WTC11 (cell line): ENCODE measurements at regions not wholly inside any gene's neighbourhood (a gene's known extent, or its start where the extent isn't known, plus 50 kb on each side); places are given as distances from the start of the nearest gene placed in this dataset.

Experiments
- ATAC-seq: fragments of 200-7000 bp; cut with Tn5 transposase; 2 replicates; pipeline ENCODE4 v1.10.0; 2021; ENCODE audit warnings: mild to moderate bottlenecking, moderate library complexity
- CTCF ChIA-PET: fragments of 300-600 bp; sonication (Branson Sonifier 250); formaldehyde crosslinking; loops from one replicate; lab custom pipeline; 2021; ENCODE audit warnings: antibody characterized with exemption; lab: Charles Lee
- POLR2A ChIA-PET: fragments of 350-600 bp; sonication (Branson Sonifier 250); formaldehyde crosslinking; loops from one replicate; lab custom pipeline; 2021; ENCODE audit warnings: antibody characterized with exemption; lab: Charles Lee
- DNase-seq: peaks from one replicate; pipeline ENCODE4 v3.0.0; 2021; ENCODE audit warnings: low spot score
- H3K27ac Mint-ChIP-seq: 2 replicates; pipeline ENCODE4 v1.8.0; 2021; ENCODE audit warnings: mixed read lengths
- H3K27me3 Mint-ChIP-seq: 2 replicates; pipeline ENCODE4 v1.8.0; 2021; ENCODE audit warnings: low read depth, mild to moderate bottlenecking, moderate library complexity, mixed read lengths
- H3K36me3 Mint-ChIP-seq: 2 replicates; pipeline ENCODE4 v1.8.0; 2021; ENCODE audit warnings: mixed read lengths
- H3K4me1 Mint-ChIP-seq: 2 replicates; pipeline ENCODE4 v1.8.0; 2022; ENCODE audit warnings: mixed read lengths
- H3K4me3 Mint-ChIP-seq: 2 replicates; pipeline ENCODE4 v1.8.0; 2021; ENCODE audit warnings: mild to moderate bottlenecking, moderate library complexity, mixed read lengths
- H3K9me3 Mint-ChIP-seq: 2 replicates; pipeline ENCODE4 v1.8.0; 2021; ENCODE audit warnings: mixed read lengths
- CREM ChIP-seq: sonication (generic); formaldehyde crosslinking; IDR thresholded peaks from 2 replicates; pipeline ENCODE4 v1.8.1; 2022; ENCODE audit warnings: mild to moderate bottlenecking, missing genetic modification reagents, moderate library complexity
- ESRRA ChIP-seq: sonication (generic); formaldehyde crosslinking; IDR thresholded peaks from 2 replicates; pipeline ENCODE4 v1.8.1; 2022; ENCODE audit warnings: mild to moderate bottlenecking, missing genetic modification reagents, borderline replicate concordance
- IRF2 ChIP-seq: sonication (generic); formaldehyde crosslinking; IDR thresholded peaks from 2 replicates; pipeline ENCODE4 v1.8.0; 2022; ENCODE audit warnings: low read depth, missing genetic modification reagents, borderline replicate concordance
- JUN ChIP-seq: sonication (generic); formaldehyde crosslinking; IDR thresholded peaks from 2 replicates; pipeline ENCODE4 v1.8.0; 2023; ENCODE audit warnings: mild to moderate bottlenecking, missing genetic modification reagents
- NR1H2 ChIP-seq: sonication (generic); formaldehyde crosslinking; IDR thresholded peaks from 2 replicates; pipeline ENCODE4 v1.9.0; 2021; ENCODE audit warnings: mild to moderate bottlenecking, moderate library complexity, missing genetic modification reagents
- OVOL2 ChIP-seq: fragments of 250-450 bp; sonication (Bioruptor Pico); IDR thresholded peaks from 2 replicates; pipeline ENCODE4 v1.9.0; 2021; ENCODE audit warnings: mild to moderate bottlenecking, borderline replicate concordance
- RORB ChIP-seq: fragments of 250-450 bp; sonication (Bioruptor Pico); IDR thresholded peaks from 2 replicates; pipeline ENCODE4 v1.9.0; 2021; ENCODE audit warnings: mild to moderate bottlenecking
- TP53 ChIP-seq: sonication (generic); formaldehyde crosslinking; IDR thresholded peaks from 2 replicates; pipeline ENCODE4 v1.8.1; 2023; ENCODE audit warnings: mild to moderate bottlenecking, missing genetic modification reagents
- ZNF121 ChIP-seq: sonication (generic); formaldehyde crosslinking; IDR thresholded peaks from 2 replicates; pipeline ENCODE4 v1.8.0; 2023; ENCODE audit warnings: missing genetic modification reagents
- ZNF317 ChIP-seq: sonication (generic); formaldehyde crosslinking; IDR thresholded peaks from 2 replicates; pipeline ENCODE4 v1.8.1; 2023; ENCODE audit warnings: low read depth, mild to moderate bottlenecking, moderate library complexity, missing genetic modification reagents, borderline replicate concordance
- TF ChIP-seq, protein P1 (sequence below): fragments of 250-450 bp; sonication (Bioruptor Pico); IDR thresholded peaks from 2 replicates; pipeline ENCODE4 v1.9.0; 2021; ENCODE audit warnings: mild to moderate bottlenecking
- TF ChIP-seq, protein P2 (sequence below): sonication (generic); formaldehyde crosslinking; IDR thresholded peaks from 2 replicates; pipeline ENCODE4 v1.8.1; 2023; ENCODE audit warnings: mild to moderate bottlenecking, moderate library complexity, missing genetic modification reagents
- TF ChIP-seq, protein P3 (sequence below): fragments of 250-450 bp; sonication (Bioruptor Pico); IDR thresholded peaks from 2 replicates; pipeline ENCODE4 v1.8.0; 2021; ENCODE audit warnings: mild to moderate bottlenecking
- TF ChIP-seq, protein P4 (sequence below): sonication (generic); formaldehyde crosslinking; IDR thresholded peaks from 2 replicates; pipeline ENCODE4 v1.8.1; 2022; ENCODE audit warnings: mild to moderate bottlenecking, moderate library complexity, missing genetic modification reagents
- TF ChIP-seq, protein P5 (sequence below): sonication (generic); formaldehyde crosslinking; IDR thresholded peaks from 2 replicates; pipeline ENCODE4 v1.8.0; 2022; ENCODE audit warnings: mild to moderate bottlenecking, missing genetic modification reagents
- TF ChIP-seq, protein P6 (sequence below): sonication (generic); formaldehyde crosslinking; IDR thresholded peaks from 2 replicates; pipeline ENCODE4 v1.8.0; 2022; ENCODE audit warnings: mild to moderate bottlenecking, missing genetic modification reagents
- TF ChIP-seq, protein P7 (sequence below): fragments of 250-450 bp; sonication (Bioruptor Pico); IDR thresholded peaks from 2 replicates; pipeline ENCODE4 v1.9.0; 2021; ENCODE audit warnings: mild to moderate bottlenecking
- TF ChIP-seq, protein P8 (sequence below): sonication (generic); formaldehyde crosslinking; IDR thresholded peaks from 2 replicates; pipeline ENCODE4 v1.8.1; 2022; ENCODE audit warnings: low read depth, missing genetic modification reagents, borderline replicate concordance
- TF ChIP-seq, protein P9 (sequence below): sonication (generic); formaldehyde crosslinking; IDR thresholded peaks from 2 replicates; pipeline ENCODE4 v1.8.1; 2022; ENCODE audit warnings: mild to moderate bottlenecking, missing genetic modification reagents, moderate library complexity, borderline replicate concordance
- TF ChIP-seq, protein P10 (sequence below): fragments of 200-600 bp; IDR thresholded peaks from 2 replicates; pipeline ENCODE4 v1.8.0; 2022; ENCODE audit warnings: antibody characterized with exemption

DNA sequence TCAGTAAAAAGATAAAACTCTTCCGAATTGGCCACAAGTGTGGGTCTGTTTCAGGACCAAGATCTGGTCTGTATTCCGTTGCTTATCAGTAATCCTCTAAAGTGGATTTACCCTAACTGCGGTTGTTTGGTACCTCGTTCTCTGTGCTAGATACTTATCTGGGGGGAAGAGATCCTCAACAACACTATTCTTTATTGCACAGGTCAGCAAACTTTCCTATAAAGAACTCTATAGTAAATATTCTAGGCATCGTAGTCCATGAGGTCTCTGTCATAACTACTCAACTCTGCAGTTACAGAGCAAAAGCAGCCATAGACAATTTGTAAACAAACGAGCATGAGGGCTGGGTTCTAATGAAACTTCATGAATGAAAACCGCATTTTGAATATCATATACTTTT is 335.8 kb upstream of the KIF2A start:
- H3K27me3 Mint-ChIP-seq = no peaks in the 10 kb centered on the region; the same call in 1 of the 2 replicates
- TF ChIP-seq, protein P1, sequence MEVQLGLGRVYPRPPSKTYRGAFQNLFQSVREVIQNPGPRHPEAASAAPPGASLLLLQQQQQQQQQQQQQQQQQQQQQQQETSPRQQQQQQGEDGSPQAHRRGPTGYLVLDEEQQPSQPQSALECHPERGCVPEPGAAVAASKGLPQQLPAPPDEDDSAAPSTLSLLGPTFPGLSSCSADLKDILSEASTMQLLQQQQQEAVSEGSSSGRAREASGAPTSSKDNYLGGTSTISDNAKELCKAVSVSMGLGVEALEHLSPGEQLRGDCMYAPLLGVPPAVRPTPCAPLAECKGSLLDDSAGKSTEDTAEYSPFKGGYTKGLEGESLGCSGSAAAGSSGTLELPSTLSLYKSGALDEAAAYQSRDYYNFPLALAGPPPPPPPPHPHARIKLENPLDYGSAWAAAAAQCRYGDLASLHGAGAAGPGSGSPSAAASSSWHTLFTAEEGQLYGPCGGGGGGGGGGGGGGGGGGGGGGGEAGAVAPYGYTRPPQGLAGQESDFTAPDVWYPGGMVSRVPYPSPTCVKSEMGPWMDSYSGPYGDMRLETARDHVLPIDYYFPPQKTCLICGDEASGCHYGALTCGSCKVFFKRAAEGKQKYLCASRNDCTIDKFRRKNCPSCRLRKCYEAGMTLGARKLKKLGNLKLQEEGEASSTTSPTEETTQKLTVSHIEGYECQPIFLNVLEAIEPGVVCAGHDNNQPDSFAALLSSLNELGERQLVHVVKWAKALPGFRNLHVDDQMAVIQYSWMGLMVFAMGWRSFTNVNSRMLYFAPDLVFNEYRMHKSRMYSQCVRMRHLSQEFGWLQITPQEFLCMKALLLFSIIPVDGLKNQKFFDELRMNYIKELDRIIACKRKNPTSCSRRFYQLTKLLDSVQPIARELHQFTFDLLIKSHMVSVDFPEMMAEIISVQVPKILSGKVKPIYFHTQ = no peak
- TF ChIP-seq, protein P2, sequence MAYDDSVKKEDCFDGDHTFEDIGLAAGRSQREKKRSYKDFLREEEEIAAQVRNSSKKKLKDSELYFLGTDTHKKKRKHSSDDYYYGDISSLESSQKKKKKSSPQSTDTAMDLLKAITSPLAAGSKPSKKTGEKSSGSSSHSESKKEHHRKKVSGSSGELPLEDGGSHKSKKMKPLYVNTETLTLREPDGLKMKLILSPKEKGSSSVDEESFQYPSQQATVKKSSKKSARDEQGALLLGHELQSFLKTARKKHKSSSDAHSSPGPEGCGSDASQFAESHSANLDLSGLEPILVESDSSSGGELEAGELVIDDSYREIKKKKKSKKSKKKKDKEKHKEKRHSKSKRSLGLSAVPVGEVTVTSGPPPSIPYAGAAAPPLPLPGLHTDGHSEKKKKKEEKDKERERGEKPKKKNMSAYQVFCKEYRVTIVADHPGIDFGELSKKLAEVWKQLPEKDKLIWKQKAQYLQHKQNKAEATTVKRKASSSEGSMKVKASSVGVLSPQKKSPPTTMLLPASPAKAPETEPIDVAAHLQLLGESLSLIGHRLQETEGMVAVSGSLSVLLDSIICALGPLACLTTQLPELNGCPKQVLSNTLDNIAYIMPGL (CRISPR knock-in tag) = no peak
- TF ChIP-seq, protein P3, sequence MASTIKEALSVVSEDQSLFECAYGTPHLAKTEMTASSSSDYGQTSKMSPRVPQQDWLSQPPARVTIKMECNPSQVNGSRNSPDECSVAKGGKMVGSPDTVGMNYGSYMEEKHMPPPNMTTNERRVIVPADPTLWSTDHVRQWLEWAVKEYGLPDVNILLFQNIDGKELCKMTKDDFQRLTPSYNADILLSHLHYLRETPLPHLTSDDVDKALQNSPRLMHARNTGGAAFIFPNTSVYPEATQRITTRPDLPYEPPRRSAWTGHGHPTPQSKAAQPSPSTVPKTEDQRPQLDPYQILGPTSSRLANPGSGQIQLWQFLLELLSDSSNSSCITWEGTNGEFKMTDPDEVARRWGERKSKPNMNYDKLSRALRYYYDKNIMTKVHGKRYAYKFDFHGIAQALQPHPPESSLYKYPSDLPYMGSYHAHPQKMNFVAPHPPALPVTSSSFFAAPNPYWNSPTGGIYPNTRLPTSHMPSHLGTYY = no peak
- TF ChIP-seq OVOL2 (no peak), NR1H2 (CRISPR knock-in tag) (no peak), RORB (CRISPR knock-in tag) (no peak), ZNF121 (CRISPR knock-in tag) (no peak), IRF2 (CRISPR knock-in tag) (no peak), CREM (no peak), ZNF317 (no peak), ESRRA (CRISPR knock-in tag) (no peak), TP53 (no peak), JUN (no peak)
- TF ChIP-seq, protein P4, sequence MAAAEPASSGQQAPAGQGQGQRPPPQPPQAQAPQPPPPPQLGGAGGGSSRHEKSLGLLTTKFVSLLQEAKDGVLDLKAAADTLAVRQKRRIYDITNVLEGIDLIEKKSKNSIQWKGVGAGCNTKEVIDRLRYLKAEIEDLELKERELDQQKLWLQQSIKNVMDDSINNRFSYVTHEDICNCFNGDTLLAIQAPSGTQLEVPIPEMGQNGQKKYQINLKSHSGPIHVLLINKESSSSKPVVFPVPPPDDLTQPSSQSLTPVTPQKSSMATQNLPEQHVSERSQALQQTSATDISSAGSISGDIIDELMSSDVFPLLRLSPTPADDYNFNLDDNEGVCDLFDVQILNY (CRISPR knock-in tag) = no peak
- TF ChIP-seq, protein P5, sequence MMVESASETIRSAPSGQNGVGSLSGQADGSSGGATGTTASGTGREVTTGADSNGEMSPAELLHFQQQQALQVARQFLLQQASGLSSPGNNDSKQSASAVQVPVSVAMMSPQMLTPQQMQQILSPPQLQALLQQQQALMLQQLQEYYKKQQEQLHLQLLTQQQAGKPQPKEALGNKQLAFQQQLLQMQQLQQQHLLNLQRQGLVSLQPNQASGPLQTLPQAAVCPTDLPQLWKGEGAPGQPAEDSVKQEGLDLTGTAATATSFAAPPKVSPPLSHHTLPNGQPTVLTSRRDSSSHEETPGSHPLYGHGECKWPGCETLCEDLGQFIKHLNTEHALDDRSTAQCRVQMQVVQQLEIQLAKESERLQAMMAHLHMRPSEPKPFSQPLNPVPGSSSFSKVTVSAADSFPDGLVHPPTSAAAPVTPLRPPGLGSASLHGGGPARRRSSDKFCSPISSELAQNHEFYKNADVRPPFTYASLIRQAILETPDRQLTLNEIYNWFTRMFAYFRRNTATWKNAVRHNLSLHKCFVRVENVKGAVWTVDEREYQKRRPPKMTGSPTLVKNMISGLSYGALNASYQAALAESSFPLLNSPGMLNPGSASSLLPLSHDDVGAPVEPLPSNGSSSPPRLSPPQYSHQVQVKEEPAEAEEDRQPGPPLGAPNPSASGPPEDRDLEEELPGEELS (CRISPR knock-in tag) = no peak
- TF ChIP-seq, protein P6, sequence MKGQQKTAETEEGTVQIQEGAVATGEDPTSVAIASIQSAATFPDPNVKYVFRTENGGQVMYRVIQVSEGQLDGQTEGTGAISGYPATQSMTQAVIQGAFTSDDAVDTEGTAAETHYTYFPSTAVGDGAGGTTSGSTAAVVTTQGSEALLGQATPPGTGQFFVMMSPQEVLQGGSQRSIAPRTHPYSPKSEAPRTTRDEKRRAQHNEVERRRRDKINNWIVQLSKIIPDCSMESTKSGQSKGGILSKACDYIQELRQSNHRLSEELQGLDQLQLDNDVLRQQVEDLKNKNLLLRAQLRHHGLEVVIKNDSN (CRISPR knock-in tag) = no peak
- TF ChIP-seq, protein P7, sequence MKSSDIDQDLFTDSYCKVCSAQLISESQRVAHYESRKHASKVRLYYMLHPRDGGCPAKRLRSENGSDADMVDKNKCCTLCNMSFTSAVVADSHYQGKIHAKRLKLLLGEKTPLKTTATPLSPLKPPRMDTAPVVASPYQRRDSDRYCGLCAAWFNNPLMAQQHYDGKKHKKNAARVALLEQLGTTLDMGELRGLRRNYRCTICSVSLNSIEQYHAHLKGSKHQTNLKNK (CRISPR knock-in tag) = no peak
- TF ChIP-seq, protein P8, sequence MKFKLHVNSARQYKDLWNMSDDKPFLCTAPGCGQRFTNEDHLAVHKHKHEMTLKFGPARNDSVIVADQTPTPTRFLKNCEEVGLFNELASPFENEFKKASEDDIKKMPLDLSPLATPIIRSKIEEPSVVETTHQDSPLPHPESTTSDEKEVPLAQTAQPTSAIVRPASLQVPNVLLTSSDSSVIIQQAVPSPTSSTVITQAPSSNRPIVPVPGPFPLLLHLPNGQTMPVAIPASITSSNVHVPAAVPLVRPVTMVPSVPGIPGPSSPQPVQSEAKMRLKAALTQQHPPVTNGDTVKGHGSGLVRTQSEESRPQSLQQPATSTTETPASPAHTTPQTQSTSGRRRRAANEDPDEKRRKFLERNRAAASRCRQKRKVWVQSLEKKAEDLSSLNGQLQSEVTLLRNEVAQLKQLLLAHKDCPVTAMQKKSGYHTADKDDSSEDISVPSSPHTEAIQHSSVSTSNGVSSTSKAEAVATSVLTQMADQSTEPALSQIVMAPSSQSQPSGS (CRISPR knock-in tag) = no peak
- TF ChIP-seq, protein P9, sequence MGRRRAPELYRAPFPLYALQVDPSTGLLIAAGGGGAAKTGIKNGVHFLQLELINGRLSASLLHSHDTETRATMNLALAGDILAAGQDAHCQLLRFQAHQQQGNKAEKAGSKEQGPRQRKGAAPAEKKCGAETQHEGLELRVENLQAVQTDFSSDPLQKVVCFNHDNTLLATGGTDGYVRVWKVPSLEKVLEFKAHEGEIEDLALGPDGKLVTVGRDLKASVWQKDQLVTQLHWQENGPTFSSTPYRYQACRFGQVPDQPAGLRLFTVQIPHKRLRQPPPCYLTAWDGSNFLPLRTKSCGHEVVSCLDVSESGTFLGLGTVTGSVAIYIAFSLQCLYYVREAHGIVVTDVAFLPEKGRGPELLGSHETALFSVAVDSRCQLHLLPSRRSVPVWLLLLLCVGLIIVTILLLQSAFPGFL (CRISPR knock-in tag) = no peak
- TF ChIP-seq, protein P10, sequence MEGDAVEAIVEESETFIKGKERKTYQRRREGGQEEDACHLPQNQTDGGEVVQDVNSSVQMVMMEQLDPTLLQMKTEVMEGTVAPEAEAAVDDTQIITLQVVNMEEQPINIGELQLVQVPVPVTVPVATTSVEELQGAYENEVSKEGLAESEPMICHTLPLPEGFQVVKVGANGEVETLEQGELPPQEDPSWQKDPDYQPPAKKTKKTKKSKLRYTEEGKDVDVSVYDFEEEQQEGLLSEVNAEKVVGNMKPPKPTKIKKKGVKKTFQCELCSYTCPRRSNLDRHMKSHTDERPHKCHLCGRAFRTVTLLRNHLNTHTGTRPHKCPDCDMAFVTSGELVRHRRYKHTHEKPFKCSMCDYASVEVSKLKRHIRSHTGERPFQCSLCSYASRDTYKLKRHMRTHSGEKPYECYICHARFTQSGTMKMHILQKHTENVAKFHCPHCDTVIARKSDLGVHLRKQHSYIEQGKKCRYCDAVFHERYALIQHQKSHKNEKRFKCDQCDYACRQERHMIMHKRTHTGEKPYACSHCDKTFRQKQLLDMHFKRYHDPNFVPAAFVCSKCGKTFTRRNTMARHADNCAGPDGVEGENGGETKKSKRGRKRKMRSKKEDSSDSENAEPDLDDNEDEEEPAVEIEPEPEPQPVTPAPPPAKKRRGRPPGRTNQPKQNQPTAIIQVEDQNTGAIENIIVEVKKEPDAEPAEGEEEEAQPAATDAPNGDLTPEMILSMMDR = no peak
- H3K9me3 Mint-ChIP-seq = no peaks in the 10 kb centered on the region
- ChIA-PET CTCF (interaction anchor here (1.7 kb wide), 1 partner anchor 173 kb away, joined by 4 read pairs; no protein-coding TSS in a partner anchor), POLR2A (no interaction called here)
- no peak overlapping the region for H3K4me3 Mint-ChIP-seq
- peaks cover 9% of the 10 kb centered on the region for H3K4me1 Mint-ChIP-seq
- ATAC-seq = no peak
- DNase-seq = no peak
- no peaks in the 10 kb centered on the region for H3K36me3 Mint-ChIP-seq
- no peak overlapping the region for H3K27ac Mint-ChIP-seq
